Transverse colon (tissue), 3 donors: ENCODE measurements at regions not wholly inside any gene's neighbourhood (a gene's known extent, or its start where the extent isn't known, plus 50 kb on each side); places are given as distances from the start of the nearest gene placed in this dataset.

Experiments
- EP300 ChIP-seq: sonication (generic); formaldehyde crosslinking; IDR thresholded peaks from one replicate; pipeline ENCODE4 v1.6.1; 2017; ENCODE audit warnings: antibody characterized with exemption, low read depth
- TF ChIP-seq, protein P1 (sequence below), 5 experiments: fragments of 200-600 bp in 3 of 5; fragments of 450-650 bp in 2 of 5; sonication (generic) in 3 of 5; IDR thresholded peaks; 1 replicate in 2 of 5; 2 replicates in 3 of 5; pipeline ENCODE4 v1.5.1; 2016 to 2017; ENCODE audit warnings: antibody characterized with exemption in 5 of 5, inconsistent platforms in 3 of 5, mild to moderate bottlenecking in 2 of 5, moderate library complexity in 1 of 5

DNA sequence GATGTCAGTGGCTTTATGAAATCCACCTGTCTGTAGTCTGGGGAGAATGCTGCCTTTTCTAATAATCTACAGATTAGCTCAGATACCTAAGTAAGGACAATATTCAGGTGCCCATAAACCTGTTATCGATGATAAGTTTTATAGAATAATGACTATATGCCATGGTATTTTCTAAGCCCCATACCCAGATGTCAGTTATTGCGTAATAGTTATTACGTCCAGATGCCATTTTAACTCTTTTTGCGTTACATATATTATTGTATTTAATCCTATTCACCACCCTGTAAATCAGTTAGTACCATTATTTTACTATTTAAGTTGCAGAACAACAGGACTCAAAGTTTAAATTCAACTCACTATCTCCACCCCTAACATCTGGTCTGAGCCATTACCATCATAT lies 1343.9 kb upstream of the ACO1 start:
- TF ChIP-seq, protein P1, sequence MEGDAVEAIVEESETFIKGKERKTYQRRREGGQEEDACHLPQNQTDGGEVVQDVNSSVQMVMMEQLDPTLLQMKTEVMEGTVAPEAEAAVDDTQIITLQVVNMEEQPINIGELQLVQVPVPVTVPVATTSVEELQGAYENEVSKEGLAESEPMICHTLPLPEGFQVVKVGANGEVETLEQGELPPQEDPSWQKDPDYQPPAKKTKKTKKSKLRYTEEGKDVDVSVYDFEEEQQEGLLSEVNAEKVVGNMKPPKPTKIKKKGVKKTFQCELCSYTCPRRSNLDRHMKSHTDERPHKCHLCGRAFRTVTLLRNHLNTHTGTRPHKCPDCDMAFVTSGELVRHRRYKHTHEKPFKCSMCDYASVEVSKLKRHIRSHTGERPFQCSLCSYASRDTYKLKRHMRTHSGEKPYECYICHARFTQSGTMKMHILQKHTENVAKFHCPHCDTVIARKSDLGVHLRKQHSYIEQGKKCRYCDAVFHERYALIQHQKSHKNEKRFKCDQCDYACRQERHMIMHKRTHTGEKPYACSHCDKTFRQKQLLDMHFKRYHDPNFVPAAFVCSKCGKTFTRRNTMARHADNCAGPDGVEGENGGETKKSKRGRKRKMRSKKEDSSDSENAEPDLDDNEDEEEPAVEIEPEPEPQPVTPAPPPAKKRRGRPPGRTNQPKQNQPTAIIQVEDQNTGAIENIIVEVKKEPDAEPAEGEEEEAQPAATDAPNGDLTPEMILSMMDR (IDR thresholded peaks at IDR 0.05) = no peak
- no peak for TF ChIP-seq EP300
